RKO (cell line): ENCODE measurements at regions not wholly inside any gene's neighbourhood (a gene's known extent, or its start where the extent isn't known, plus 50 kb on each side); places are given as distances from the start of the nearest gene placed in this dataset.
"Not testable (repeated sequence)": the region's sequence is repeated elsewhere in the genome, so short reads cannot be mapped to it uniquely, and the experiment has no call there.

Experiments
- DNase-seq: peaks from one replicate; pipeline ENCODE4 v3.0.0-alpha.2; 2016; ENCODE audit warnings: low spot score

- no peak for DNase-seq
Measured at GRCh38 chr4:77220828-77221613, 64.0 kb downstream of the CCNG2 start.

- DNase-seq = no peak
Measured at GRCh38 chr4:77225022-77225421, 68.0 kb downstream of the CCNG2 start.

- DNase-seq = no peak
Measured at GRCh38 chr4:77226939-77227705, 70.1 kb downstream of the CCNG2 start.

- no peak for DNase-seq
Measured at GRCh38 chr4:77229433-77229832, 72.4 kb downstream of the CCNG2 start.

GRCh38 chr4:77232653-77233052 lies 75.6 kb downstream of the CCNG2 start:
- peak; percentile 65 for DNase-seq

GRCh38 chr4:77235289-77235854 lies 78.4 kb downstream of the CCNG2 start:
- DNase-seq = no peak

- no peak for DNase-seq
Measured at GRCh38 chr4:77236806-77237205, 79.8 kb downstream of the CCNG2 start.

- peak; percentile 30 for DNase-seq
Measured at GRCh38 chr4:77240469-77241066, 83.6 kb downstream of the CCNG2 start.

GRCh38 chr4:77248805-77249204 lies 91.8 kb downstream of the CCNG2 start:
- no peak for DNase-seq

GRCh38 chr4:77251751-77252150 lies 94.7 kb downstream of the CCNG2 start:
- DNase-seq = no peak

GRCh38 chr4:77263247-77263646 lies 106.2 kb downstream of the CCNG2 start:
- DNase-seq = no peak

- DNase-seq = not testable (repeated sequence)
Measured at GRCh38 chr4:77263976-77264375, 107.0 kb downstream of the CCNG2 start.

GRCh38 chr4:77264826-77265225 lies 107.8 kb downstream of the CCNG2 start:
- DNase-seq = no peak

- no peak for DNase-seq
Measured at GRCh38 chr4:77268108-77268507, 111.1 kb downstream of the CCNG2 start.

- no peak for DNase-seq
Measured at GRCh38 chr4:77269505-77269904, 112.5 kb downstream of the CCNG2 start.

- no peak for DNase-seq
Measured at GRCh38 chr4:77273412-77273811, 116.4 kb downstream of the CCNG2 start.

- DNase-seq = not testable (repeated sequence)
Measured at GRCh38 chr4:77279114-77279513, 122.1 kb downstream of the CCNG2 start.

GRCh38 chr4:77282305-77282704 lies 125.3 kb downstream of the CCNG2 start:
- DNase-seq = no peak

GRCh38 chr4:77284036-77284435 lies 127.0 kb downstream of the CCNG2 start:
- DNase-seq = no peak

GRCh38 chr4:77286906-77287305 lies 129.9 kb downstream of the CCNG2 start:
- DNase-seq = no peak

- DNase-seq = no peak
Measured at GRCh38 chr4:77293426-77293825, 136.4 kb downstream of the CCNG2 start.

GRCh38 chr4:77300996-77301395 lies 144.0 kb downstream of the CCNG2 start:
- not testable (repeated sequence) for DNase-seq

- DNase-seq = no peak
Measured at GRCh38 chr4:77305766-77306165, 148.8 kb downstream of the CCNG2 start.
